GM20000 (cell line): ENCODE measurements at regions not wholly inside any gene's neighbourhood (a gene's known extent, or its start where the extent isn't known, plus 50 kb on each side); places are given as distances from the start of the nearest gene placed in this dataset.
"Not testable (repeated sequence)": the region's sequence is repeated elsewhere in the genome, so short reads cannot be mapped to it uniquely, and the experiment has no call there.

Source experiments
- DNase-seq: peaks from one replicate; pipeline ENCODE4 v3.0.0; 2012; ENCODE audit warnings: low spot score
- CTCF ChIP-seq: IDR thresholded peaks from 2 replicates; pipeline ENCODE4 v1.5.1; 2012; ENCODE audit warnings: mild to moderate bottlenecking, control low read depth; ENCODE audit errors: extremely low read depth, missing control alignments

DNA sequence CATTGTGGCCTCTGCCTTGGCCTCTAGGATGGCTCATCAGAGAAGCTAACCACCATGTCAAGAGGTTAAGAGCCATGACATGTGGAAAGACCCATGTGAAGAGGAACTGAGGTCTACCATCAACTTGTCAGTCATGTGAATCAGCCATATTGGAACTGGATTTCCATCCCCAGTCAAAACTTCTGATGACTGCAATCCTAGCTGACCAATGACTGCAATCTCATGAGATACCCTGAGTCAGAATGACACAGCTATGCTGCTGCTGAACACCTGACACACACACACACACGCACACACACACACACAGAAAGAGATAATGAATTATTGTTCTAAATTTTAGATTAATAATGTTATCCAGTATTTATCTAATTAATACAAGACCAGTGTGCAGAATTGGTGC lies 337.5 kb upstream of the LMCD1 start:
- no peak for TF ChIP-seq CTCF
- DNase-seq = no peak

DNA sequence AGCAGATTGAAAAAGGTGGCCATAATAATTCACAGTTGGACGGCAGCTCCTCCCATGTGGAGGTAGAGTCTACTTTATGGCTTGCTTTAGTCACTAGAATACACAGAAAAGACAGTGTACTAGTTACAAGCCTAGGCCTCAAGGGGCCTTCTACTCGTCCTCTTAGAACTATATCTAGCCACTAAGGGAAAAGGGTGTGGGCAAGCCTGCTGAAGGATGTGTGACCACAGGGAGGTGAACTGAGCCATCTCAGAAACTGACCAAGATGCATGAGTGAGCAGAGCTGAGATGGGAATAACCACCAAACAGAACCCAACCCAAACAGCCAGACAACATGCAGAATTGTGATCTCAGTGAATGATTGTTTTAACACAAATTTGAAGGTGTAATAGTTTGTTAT lies 335.6 kb upstream of the LMCD1 start:
- no peak for TF ChIP-seq CTCF
- DNase-seq = no peak

- TF ChIP-seq CTCF = no peak
- no peak for DNase-seq
These were observed 330.6 kb upstream of the LMCD1 start for GRCh38 chr3:8170971-8171508.

DNA sequence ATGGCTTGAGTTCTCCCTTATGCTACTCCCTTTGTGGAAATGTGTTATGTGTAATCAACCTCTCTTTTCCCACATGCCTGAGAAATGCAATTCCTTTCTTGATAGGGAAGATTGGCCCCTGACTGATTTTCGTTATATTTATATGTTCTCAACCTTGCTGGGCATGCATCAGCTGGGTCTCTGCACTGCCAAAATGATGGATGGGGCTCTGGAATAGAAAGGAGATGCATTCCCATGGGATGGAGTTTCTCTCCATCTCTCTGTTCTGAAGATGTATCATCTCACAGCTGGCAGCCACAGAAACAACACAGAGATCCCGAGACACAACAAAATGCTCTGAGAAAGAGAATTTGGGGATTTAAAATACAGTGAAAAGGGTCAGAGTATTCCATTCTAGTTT lies 327.7 kb upstream of the LMCD1 start:
- no peak for DNase-seq
- no peak for TF ChIP-seq CTCF

GRCh38 chr3:8176759-8177483 lies 324.7 kb upstream of the LMCD1 start:
- DNase-seq = not testable (repeated sequence)

DNA sequence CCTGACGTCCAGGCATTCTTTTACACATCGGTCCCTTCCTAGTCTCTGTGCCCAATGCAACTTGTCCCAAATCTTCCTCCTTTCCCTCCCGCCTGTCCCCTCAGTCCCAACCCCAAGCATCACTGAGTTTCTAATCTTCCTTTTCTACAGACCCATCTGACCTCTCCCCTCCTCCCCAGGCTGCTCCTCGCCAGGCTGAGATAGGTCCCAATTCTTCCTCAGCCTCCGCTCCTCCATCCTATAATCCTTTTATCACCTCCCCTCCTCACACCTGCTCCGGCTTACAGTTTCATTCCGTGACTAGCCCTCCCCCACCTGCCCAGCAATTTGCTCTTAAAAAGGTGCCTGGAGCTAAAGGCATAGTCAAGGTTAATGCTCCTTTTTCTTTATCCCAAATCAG lies 323.1 kb upstream of the LMCD1 start:
- DNase-seq = not testable (repeated sequence)

DNA sequence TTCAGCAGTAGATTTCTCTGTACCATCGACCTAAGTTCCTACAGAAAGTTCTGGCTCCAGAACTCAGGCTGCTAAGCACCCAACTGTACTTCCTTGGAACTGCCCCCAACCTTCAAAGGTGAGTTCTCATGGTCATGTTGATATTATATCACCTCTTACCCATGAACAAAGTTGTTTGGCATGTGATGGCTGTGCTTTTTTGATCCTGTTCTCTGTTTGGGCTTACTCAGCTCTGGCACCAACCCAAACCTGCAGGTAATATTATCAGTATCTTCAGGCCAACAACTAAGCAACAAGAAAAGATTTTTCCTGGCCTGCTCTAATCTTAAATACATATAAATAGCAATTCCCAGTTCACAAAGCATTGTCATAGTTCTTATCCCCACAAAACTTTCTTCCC lies 318.7 kb upstream of the LMCD1 start:
- no peak for DNase-seq
- no peak for TF ChIP-seq CTCF

- DNase-seq = no peak
- TF ChIP-seq CTCF = no peak
These were observed 318.0 kb upstream of the LMCD1 start for GRCh38 chr3:8183627-8184026.
